NCI-H2081 treated with DMSO at 0.1 percent for 48 hours (cell line): ENCODE measurements at regions not wholly inside any gene's neighbourhood (a gene's known extent, or its start where the extent isn't known, plus 50 kb on each side); places are given as distances from the start of the nearest gene placed in this dataset.

Experiments
- DNase-seq: peaks from one replicate; lab custom pipeline; 2025; lab: John Stamatoyannopoulos, UW

DNA sequence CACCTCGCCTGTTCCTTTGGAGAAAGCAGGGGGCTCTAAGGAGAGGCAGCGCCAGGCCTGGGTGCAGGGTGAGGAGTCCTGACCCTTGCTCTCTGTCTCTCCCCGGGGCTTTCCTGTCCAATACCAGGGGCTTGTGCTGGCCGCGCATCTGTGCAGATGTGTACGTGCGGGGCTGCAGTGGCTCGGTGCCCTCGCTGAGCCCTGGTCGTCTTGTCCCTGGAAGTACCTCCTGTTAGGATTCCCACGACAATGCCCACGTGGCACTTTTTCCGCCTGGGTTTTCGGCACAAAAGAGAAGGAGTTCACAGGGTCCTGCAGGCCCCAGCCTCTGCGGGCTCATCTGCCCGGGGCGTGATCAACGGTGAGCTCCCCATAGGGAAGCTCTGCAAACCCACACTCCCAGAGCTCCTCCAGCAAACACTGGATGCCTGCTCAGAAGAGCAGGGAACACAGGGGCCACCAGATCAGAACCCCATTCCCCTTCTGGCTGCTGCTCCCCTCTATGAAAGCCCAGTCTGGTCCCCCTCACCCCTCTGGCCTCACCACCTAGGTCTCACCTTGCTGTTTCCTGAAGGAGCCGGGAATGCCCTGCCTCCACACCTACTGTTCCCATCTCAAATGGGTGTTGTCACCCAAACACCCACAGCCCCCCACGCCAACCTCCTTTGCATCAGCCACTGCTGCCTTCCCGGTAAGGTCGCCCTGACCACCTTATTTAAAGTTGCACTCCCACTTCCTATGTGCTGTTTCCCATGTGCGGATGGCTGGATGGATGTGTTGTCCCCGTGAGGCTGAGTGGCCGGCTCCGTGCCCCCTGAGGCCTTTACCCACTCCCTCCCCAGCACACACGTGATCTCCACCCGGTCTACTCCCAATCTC is 62.6 kb upstream of the PRR20G start:
- no peak for DNase-seq

DNA sequence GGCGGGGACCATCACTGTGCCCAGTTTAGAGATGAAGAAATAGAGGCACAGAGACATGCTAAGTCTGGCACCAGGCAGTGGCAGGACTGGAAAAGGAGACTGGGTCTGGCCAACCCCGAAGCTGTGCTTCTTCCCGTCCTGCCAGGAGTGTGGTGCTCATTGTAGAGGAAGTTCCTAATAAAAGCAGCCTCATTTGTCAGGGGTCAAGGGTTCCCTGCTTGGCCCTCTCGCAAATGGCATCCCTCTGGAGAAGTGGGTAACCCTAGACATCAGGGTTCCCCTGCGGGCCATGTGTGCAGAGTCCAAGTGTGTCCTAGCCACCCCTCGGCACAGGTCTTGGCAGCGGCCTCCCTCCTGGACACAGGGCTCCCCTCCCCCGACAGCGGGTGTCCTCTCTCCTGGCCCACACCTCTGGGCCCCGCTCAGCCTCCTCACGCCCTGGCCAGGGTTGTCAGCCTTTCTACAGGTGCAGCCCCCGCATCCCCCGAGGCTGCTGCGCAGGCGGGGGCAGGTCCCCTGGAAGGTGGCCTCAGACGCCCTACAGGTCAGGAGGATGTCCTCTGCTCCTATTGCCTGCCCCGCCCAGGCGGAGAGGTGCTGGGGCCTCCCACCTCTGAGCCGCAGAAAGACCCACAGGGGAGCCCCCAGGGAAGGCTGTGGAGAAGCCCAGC is 61.8 kb upstream of the PRR20G start:
- DNase-seq, result no peak

DNA sequence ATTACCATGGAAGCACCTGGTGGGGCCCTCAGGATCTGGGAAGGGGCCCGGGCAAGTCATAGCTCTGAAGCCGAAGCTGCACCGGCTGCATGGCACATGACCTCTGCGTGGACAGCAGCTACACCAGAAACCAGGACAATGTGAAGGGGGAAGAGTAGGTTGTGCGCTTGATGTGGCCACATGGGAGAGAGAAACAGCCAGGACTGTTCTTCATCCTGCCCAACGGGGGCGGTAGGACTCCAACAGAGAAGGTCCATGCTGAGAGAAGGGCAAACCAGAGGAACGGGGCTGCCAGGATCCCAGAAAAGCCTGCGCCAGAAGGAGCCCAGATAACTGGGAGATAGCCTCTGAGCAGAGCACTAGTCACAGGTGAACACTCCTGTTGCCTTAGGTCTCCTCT is 54.9 kb upstream of the PRR20G start:
- DNase-seq, result no peak

DNA sequence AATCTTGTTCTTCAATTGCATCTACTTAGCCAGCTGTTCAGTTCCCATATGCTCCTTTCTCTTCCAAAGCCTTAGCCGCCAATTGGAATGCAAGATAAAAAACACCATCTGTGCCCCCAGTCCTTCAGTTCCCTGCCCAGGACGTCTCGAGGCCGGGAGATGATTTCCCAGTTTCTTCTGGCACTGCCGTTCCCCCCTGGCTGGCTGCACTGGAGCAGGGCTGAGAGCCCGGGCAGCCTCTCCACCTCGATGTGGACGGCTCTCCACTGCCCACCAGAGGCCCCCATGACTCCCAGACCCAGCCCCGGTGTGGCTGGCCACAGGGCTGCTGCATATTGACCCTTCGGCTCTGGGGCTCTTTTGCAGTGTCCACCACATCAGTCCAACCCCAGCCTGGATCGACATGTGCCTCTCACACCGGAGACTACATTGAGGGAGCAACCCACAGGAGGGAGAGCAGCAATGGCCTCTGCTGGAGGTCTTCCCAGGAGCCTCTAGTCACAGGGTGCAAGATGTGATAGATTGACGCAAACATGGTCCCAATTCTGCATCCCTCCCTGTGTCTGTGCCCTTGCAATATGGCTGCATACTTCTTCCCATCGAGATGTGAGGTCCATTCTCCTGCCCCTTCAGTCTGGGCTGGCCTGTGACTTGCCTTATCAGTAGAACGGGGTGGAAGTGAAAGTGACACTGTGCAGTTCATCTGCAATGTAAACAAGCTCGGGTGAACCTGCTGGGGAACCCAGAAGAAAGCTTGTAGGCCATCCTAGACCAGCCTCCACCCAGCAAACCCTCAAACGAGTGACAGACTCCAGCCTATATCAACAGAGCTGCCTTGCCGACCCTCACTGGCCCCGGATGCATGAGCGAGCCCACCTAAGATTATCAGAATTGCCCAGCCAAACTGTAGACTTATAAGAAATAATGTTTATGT is 52.3 kb upstream of the PRR20G start:
- DNase-seq, result no peak

DNA sequence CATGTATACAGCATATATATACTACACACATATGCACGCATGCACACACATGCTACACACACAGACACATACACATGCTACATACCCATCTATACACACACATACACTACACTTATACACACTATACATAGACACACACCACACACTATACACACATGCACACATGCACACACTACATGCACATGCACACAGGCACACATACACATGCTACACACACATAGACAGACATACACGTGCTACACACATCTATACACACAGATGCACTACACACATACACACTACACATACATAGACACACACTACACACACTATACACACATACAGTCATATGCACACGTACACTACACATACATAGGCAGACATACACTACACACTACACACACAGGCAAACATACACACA is 51.2 kb upstream of the PRR20G start:
- no peak for DNase-seq

DNA sequence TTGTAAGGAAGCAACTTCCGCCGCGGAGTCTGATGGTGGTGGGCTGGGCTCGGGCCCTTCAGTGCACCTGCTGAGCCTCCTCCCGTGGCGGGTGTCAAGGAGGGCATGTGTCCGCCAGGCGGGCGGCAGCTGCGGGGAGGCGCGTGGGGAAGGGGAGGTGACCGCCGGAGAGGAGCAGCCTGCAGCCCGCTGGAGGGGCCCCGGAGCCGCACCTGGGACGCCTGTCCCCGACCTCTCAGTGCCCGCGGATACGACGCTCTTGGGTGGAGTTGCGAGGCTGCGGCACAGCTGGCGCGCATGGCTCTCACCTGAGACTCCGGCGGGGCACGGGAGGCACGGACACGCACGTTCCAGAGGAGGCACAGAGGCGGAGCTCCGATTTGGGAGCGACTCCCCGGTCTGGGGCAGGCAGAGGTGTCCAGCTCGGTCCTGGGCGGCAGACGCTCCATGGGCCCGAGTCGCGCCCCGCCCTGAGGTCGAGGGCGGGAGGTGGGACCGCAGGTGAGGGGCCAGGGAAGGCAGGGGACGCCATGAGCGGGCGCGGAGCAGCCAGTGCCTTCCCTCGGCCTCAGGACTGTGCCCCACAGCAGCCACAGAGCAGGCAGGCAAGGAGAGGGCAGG is 50.2 kb upstream of the PRR20G start:
- DNase-seq, result no peak
